Liver (tissue), 8 donors: ENCODE measurements at regions not wholly inside any gene's neighbourhood (a gene's known extent, or its start where the extent isn't known, plus 50 kb on each side); places are given as distances from the start of the nearest gene placed in this dataset.

Experiments used
- DNase-seq: peaks from one replicate; pipeline ENCODE4 v3.0.0-alpha.2; 2017; ENCODE audit warnings: low spot score
- H3K27ac ChIP-seq, 2 donors: one replicate each; pipeline ENCODE4 v1.7.0; 2013; ENCODE audit warnings: inconsistent platforms in 2 of 2, low read length in 2 of 2, control low read depth in 1 of 2, low read depth in 1 of 2, mild to moderate bottlenecking in 1 of 2
- H3K27me3 ChIP-seq, 4 donors: one replicate each; pipeline versions ENCODE4 v1.6.1 to v1.7.0; 2013; ENCODE audit warnings: low read length in 3 of 4, inconsistent platforms in 1 of 4, mild to moderate bottlenecking in 1 of 4, moderate library complexity in 1 of 4; ENCODE audit not compliant: control insufficient read depth in 4 of 4, insufficient read depth in 4 of 4
- H3K36me3 ChIP-seq, 4 donors: one replicate each; pipeline versions ENCODE4 v1.6.1 to v1.7.0; 2013; ENCODE audit warnings: low read length in 3 of 4, mild to moderate bottlenecking in 3 of 4, low read depth in 1 of 4, moderate library complexity in 1 of 4; ENCODE audit not compliant: control insufficient read depth in 4 of 4, insufficient read depth in 3 of 4
- H3K4me1 ChIP-seq, 4 donors: one replicate each; pipeline versions ENCODE4 v1.6.1 to v1.7.0; 2013; ENCODE audit warnings: low read length in 3 of 4, mild to moderate bottlenecking in 3 of 4, moderate library complexity in 1 of 4; ENCODE audit not compliant: control insufficient read depth in 4 of 4, insufficient read depth in 4 of 4
- H3K4me3 ChIP-seq, 3 donors: one replicate each; pipeline versions ENCODE4 v1.6.1 to v1.7.0; 2013; ENCODE audit warnings: low read length in 3 of 3, control low read depth in 1 of 3, low read depth in 1 of 3, mild to moderate bottlenecking in 1 of 3
- H3K9ac ChIP-seq, 2 donors: one replicate each; pipeline ENCODE4 v1.7.0; 2013; ENCODE audit warnings: low read length in 2 of 2, mild to moderate bottlenecking in 2 of 2, moderate library complexity in 2 of 2, control low read depth in 1 of 2, low read depth in 1 of 2
- H3K9me3 ChIP-seq, 4 donors: one replicate each; pipeline versions ENCODE4 v1.6.1 to v1.7.0; 2013; ENCODE audit warnings: low read length in 3 of 4; ENCODE audit not compliant: control insufficient read depth in 4 of 4
- CTCF ChIP-seq: fragments of 150-350 bp; IDR thresholded peaks from 2 replicates; pipeline ENCODE4 v1.5.1; 2017; ENCODE audit warnings: improper control_type of control experiment, low read depth, low read length; ENCODE audit not compliant: missing input control
- EGR1 ChIP-seq, 2 donors: IDR thresholded peaks; 2 replicates each; pipeline ENCODE4 v1.6.1; 2016 to 2018; ENCODE audit warnings: antibody characterized with exemption in 2 of 2, low read depth in 2 of 2
- FOXA1 ChIP-seq: IDR thresholded peaks from 2 replicates; pipeline ENCODE4 v1.6.1; 2016; ENCODE audit warnings: antibody characterized with exemption
- FOXA2 ChIP-seq: IDR thresholded peaks from 2 replicates; pipeline ENCODE4 v1.6.1; 2016; ENCODE audit warnings: antibody characterized with exemption
- GABPA ChIP-seq, 2 donors: IDR thresholded peaks in 1 of 2; conservative IDR thresholded peaks in 1 of 2; 2 replicates each; pipeline ENCODE4 v1.6.1; 2016; ENCODE audit warnings: antibody characterized with exemption in 2 of 2, mild to moderate bottlenecking in 1 of 2, moderate library complexity in 1 of 2
- HNF4A ChIP-seq, 2 donors: conservative IDR thresholded peaks; 2 replicates each; pipeline ENCODE4 v1.6.1; 2016; ENCODE audit warnings: antibody characterized with exemption in 2 of 2, mild to moderate bottlenecking in 2 of 2
- HNF4G ChIP-seq: IDR thresholded peaks from 2 replicates; pipeline ENCODE4 v1.6.1; 2016; ENCODE audit warnings: antibody characterized with exemption
- JUND ChIP-seq, 2 donors: IDR thresholded peaks; 2 replicates each; pipeline ENCODE4 v1.6.1; 2016; ENCODE audit warnings: antibody characterized with exemption in 2 of 2
- MAX ChIP-seq: IDR thresholded peaks from 2 replicates; pipeline ENCODE4 v1.6.1; 2016; ENCODE audit warnings: antibody characterized with exemption
- NR2F2 ChIP-seq: IDR thresholded peaks from 2 replicates; pipeline ENCODE4 v1.6.1; 2016; ENCODE audit warnings: antibody characterized with exemption
- RAD21 ChIP-seq, 2 donors: IDR thresholded peaks; 2 replicates each; pipeline ENCODE4 v1.6.1; 2016; ENCODE audit warnings: antibody characterized with exemption in 2 of 2, mild to moderate bottlenecking in 2 of 2
- REST ChIP-seq: IDR thresholded peaks from 2 replicates; pipeline ENCODE4 v1.6.1; 2016; ENCODE audit warnings: antibody characterized with exemption, mild to moderate bottlenecking
- RXRA ChIP-seq, 2 donors: IDR thresholded peaks; 2 replicates each; pipeline ENCODE4 v1.6.1; 2017 to 2018; ENCODE audit warnings: antibody characterized with exemption in 2 of 2, mild to moderate bottlenecking in 1 of 2
- SP1 ChIP-seq: IDR thresholded peaks from 2 replicates; pipeline ENCODE4 v1.6.1; 2018; ENCODE audit warnings: antibody characterized with exemption, mild to moderate bottlenecking
- TAF1 ChIP-seq: conservative IDR thresholded peaks from 2 replicates; pipeline ENCODE4 v1.6.1; 2016; ENCODE audit warnings: antibody characterized with exemption, mild to moderate bottlenecking
- YY1 ChIP-seq: IDR thresholded peaks from 2 replicates; pipeline ENCODE4 v1.6.1; 2016; ENCODE audit warnings: antibody characterized with exemption, mild to moderate bottlenecking
- WGBS: extraction: QIAGEN DNeasy Blood & Tissue Kit; methylation state at CpG from one replicate; pipeline ENCODE4 v1.1.7; 2013; 5-methylcytosine and 5-hydroxymethylcytosine counted together
- donor health status: healthy.
- donor health status: healthy.
- donor health status: healthy.
- donor health status: healthy.
- donor health status: healthy.

- Histone ChIP-seq H3K27me3 (no peaks in the 10 kb centered on the region), H3K27ac (no peak overlapping the region), H3K4me1 (no peaks in the 10 kb centered on the region), H3K36me3 (no peaks in the 10 kb centered on the region), H3K4me3 (no peak overlapping the region), H3K9me3 (peaks cover 0 to 6% (median 2%) of the 10 kb centered on the region in 4 donors), H3K9ac (no peak overlapping the region)
- 91% methylated on average over 11 of the region's 11 CpGs for WGBS
- DNase-seq = no peak
- TF ChIP-seq TAF1 (no peak), EGR1 (IDR thresholded peaks at IDR 0.05; ENCODE audit: low read depth in 2 of 2) (no peak), GABPA (IDR thresholded peaks at IDR 0.05 in 1 of 2, conservative IDR thresholded peaks at IDR 0.05 in 1 of 2) (no peak), MAX (no peak), HNF4G (no peak), RXRA (IDR thresholded peaks at IDR 0.05) (no peak), JUND (IDR thresholded peaks at IDR 0.05) (no peak), FOXA1 (no peak), NR2F2 (no peak), CTCF (no peak)
Observed at GRCh38 chr13:86840250-86841191, 830.6 kb upstream of the SLITRK5 start.

- 92% methylated on average over 1 of the region's 1 CpG for WGBS
- H3K4me1 ChIP-seq = no peaks in the 10 kb centered on the region
Observed at GRCh38 chr13:86841264-86841663, 829.9 kb upstream of the SLITRK5 start.

More at GRCh38 chr13:86841264-86841663, 829.9 kb upstream of the SLITRK5 start:
- TF ChIP-seq CTCF (no peak), EGR1 (IDR thresholded peaks at IDR 0.05; ENCODE audit: low read depth in 2 of 2) (no peak), RAD21 (IDR thresholded peaks at IDR 0.05) (no peak), GABPA (IDR thresholded peaks at IDR 0.05 in 1 of 2, conservative IDR thresholded peaks at IDR 0.05 in 1 of 2) (no peak), REST (no peak), SP1 (no peak), JUND (IDR thresholded peaks at IDR 0.05) (no peak), FOXA2 (no peak), MAX (no peak), YY1 (no peak), HNF4A (conservative IDR thresholded peaks at IDR 0.05) (no peak)
- peaks cover 0 to 4% (median 2%) of the 10 kb centered on the region in 4 donors for H3K9me3 ChIP-seq
- no peak overlapping the region for H3K9ac ChIP-seq
- DNase-seq = no peak
- no peaks in the 10 kb centered on the region for H3K27me3 ChIP-seq
- no peaks in the 10 kb centered on the region for H3K36me3 ChIP-seq
- H3K4me3 ChIP-seq = no peak overlapping the region
- H3K27ac ChIP-seq = no peak overlapping the region
